ENCODE measurements at regions not wholly inside any gene's neighbourhood (a gene's known extent, or its start where the extent isn't known, plus 50 kb on each side); places are given as distances from the start of the nearest gene placed in this dataset.

DNA sequence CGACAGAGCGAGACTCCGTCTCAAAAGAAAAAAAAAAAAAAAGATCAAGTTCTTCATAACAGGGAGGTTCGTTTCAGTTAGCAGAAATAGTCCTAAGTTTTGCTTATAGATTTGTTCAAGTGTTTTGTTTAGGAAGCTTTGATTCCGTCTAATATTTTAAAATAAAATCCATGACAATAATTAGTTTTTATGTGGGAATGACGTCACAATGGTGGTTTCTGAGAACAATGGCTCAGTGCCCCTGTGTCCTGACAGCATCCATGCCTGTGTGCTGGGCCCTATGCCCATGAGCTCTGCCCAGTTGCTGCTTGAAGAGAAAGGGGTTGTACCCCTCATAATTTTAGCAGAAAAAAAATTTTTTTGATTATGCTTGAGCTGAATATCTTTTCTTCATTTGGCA lies 134.0 kb downstream of the SST start:
- Histone ChIP-seq H3K4me3 (ENCODE audit: low read depth, low read length) (no peak overlapping the region), H3K9ac (ENCODE audit: low read depth, low read length) (no peak overlapping the region), H3K4me1 (ENCODE audit: control insufficient read depth, insufficient read depth, low read length) (peaks cover 6% of the 10 kb centered on the region), H3K27me3 (ENCODE audit: control insufficient read depth, insufficient read depth, low read length) (no peaks in the 10 kb centered on the region), H3K9me3 (ENCODE audit: control insufficient read depth, insufficient read depth, low read length) (no peaks in the 10 kb centered on the region), H3K36me3 (ENCODE audit: control insufficient read depth, insufficient read depth, low read length) (no peaks in the 10 kb centered on the region)

DNA sequence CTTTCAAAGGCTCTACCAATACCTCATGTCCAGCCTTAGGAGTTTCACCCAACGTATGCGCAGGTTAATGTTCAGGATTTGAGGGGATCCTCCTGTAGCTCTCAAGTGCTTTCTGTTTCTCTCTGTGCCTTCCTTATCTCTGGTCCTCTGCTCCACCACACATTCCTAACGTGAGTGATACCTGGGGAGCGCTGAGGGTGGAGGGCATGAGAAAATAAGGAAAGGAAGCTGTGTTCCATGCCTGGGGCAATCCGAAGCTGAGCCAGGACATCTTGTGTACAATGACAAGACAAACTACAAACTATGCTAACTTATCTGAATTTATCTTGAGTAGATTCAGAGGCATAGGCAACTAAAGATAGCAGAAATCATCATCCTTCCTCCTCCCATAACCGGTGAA lies 136.4 kb downstream of the SST start:
- no peaks in the 10 kb centered on the region for H3K9me3 ChIP-seq (ENCODE audit: control insufficient read depth, insufficient read depth, low read length)
- no peak overlapping the region for H3K9ac ChIP-seq (ENCODE audit: low read depth, low read length)
- H3K36me3 ChIP-seq (ENCODE audit: control insufficient read depth, insufficient read depth, low read length): no peaks in the 10 kb centered on the region
- no peak overlapping the region for H3K4me3 ChIP-seq (ENCODE audit: low read depth, low read length)
- H3K27me3 ChIP-seq (ENCODE audit: control insufficient read depth, insufficient read depth, low read length): no peaks in the 10 kb centered on the region
- H3K4me1 ChIP-seq (ENCODE audit: control insufficient read depth, insufficient read depth, low read length): peaks cover 6% of the 10 kb centered on the region

DNA sequence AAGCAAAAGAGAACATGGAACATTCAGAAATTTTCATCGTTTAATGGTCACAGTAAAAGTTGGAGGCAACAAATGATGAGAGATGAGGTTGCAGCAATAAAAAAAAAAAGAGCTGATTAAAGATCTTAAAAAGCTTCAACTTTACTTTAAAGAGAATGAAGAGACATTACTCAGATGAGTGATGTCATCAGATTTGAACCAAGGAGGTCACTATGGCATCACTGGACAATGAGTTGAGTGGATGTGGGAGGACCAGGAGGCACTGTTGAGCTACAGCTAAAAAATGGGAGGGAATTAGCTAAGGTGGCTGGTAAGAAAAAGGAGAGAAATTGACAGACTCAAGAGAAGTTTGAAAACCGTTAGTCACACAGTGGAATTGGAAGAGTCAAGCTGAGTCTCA lies 138.4 kb downstream of the SST start:
- no peaks in the 10 kb centered on the region for H3K27me3 ChIP-seq (ENCODE audit: control insufficient read depth, insufficient read depth, low read length)
- H3K9me3 ChIP-seq (ENCODE audit: control insufficient read depth, insufficient read depth, low read length): no peaks in the 10 kb centered on the region
- H3K4me3 ChIP-seq (ENCODE audit: low read depth, low read length): no peak overlapping the region
- H3K9ac ChIP-seq (ENCODE audit: low read depth, low read length): no peak overlapping the region
- H3K36me3 ChIP-seq (ENCODE audit: control insufficient read depth, insufficient read depth, low read length): no peaks in the 10 kb centered on the region
- H3K4me1 ChIP-seq (ENCODE audit: control insufficient read depth, insufficient read depth, low read length): peaks cover 6% of the 10 kb centered on the region

DNA sequence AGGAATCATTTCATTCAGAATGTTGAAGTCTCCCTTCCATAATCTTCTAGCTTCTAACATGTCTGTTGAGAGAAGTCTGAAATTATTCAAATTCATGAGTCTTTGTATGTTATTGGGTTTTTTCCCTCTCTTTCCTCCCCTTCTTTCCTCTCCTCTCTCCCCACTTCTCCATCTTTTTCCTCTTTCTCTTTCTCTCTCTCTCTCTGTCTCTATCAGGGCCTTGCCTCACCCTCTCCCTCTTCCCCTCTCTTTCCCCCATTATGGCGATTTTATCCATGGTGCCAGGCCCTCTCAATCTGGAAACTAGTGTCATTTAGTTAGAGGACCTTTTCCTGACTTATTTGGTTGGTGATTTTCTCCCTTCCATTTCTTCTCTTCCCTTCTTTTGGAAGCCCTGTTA lies 147.3 kb downstream of the SST start:
- Histone ChIP-seq H3K9ac (ENCODE audit: low read depth, low read length) (no peak overlapping the region), H3K4me1 (ENCODE audit: control insufficient read depth, insufficient read depth, low read length) (peaks cover 16% of the 10 kb centered on the region), H3K27me3 (ENCODE audit: control insufficient read depth, insufficient read depth, low read length) (no peaks in the 10 kb centered on the region), H3K9me3 (ENCODE audit: control insufficient read depth, insufficient read depth, low read length) (no peaks in the 10 kb centered on the region), H3K36me3 (ENCODE audit: control insufficient read depth, insufficient read depth, low read length) (no peaks in the 10 kb centered on the region), H3K4me3 (ENCODE audit: low read depth, low read length) (no peak overlapping the region)

DNA sequence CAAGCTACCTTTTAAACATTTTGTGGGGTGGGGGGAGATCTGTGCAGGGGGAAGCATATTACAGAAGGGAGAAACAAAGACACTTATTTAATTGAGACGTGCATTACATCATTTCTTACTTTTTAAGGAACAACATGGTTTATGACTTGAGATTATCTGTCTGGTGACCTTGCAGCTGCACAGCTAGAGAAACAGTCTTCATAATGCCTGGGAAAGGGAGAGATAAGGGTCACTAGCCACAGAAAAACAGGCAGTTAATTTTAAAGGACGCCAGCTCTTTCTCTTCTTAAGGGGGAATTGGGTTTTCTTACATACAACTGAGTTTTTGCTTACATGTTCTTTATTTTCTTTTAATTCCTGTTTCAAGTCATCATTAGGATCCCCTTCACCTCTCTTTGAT lies 147.9 kb downstream of the SST start:
- H3K27me3 ChIP-seq (ENCODE audit: control insufficient read depth, insufficient read depth, low read length): no peaks in the 10 kb centered on the region
- no peaks in the 10 kb centered on the region for H3K36me3 ChIP-seq (ENCODE audit: control insufficient read depth, insufficient read depth, low read length)
- no peaks in the 10 kb centered on the region for H3K9me3 ChIP-seq (ENCODE audit: control insufficient read depth, insufficient read depth, low read length)
- H3K4me3 ChIP-seq (ENCODE audit: low read depth, low read length): no peak overlapping the region
- H3K4me1 ChIP-seq (ENCODE audit: control insufficient read depth, insufficient read depth, low read length): peaks cover 21% of the 10 kb centered on the region
- H3K9ac ChIP-seq (ENCODE audit: low read depth, low read length): no peak overlapping the region

DNA sequence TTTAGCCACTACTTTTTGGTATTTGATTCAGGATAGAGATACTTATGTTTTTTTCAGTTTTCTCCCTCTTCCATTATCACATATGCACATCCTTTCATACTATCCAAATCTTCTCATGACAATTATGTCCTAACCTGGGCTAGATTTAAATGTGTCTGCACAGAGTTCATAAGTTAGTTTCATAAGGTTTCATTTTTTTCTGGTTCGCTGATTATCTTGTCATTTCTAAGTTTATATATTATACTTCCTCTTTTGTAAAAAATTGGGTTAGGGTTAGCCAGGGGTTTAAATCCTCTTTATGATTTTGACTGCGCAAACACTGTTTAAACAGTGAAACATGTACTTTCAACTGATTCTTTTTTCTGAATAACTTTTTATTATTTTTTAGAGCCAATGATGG lies 148.6 kb downstream of the SST start:
- H3K36me3 ChIP-seq (ENCODE audit: control insufficient read depth, insufficient read depth, low read length): no peaks in the 10 kb centered on the region

DNA sequence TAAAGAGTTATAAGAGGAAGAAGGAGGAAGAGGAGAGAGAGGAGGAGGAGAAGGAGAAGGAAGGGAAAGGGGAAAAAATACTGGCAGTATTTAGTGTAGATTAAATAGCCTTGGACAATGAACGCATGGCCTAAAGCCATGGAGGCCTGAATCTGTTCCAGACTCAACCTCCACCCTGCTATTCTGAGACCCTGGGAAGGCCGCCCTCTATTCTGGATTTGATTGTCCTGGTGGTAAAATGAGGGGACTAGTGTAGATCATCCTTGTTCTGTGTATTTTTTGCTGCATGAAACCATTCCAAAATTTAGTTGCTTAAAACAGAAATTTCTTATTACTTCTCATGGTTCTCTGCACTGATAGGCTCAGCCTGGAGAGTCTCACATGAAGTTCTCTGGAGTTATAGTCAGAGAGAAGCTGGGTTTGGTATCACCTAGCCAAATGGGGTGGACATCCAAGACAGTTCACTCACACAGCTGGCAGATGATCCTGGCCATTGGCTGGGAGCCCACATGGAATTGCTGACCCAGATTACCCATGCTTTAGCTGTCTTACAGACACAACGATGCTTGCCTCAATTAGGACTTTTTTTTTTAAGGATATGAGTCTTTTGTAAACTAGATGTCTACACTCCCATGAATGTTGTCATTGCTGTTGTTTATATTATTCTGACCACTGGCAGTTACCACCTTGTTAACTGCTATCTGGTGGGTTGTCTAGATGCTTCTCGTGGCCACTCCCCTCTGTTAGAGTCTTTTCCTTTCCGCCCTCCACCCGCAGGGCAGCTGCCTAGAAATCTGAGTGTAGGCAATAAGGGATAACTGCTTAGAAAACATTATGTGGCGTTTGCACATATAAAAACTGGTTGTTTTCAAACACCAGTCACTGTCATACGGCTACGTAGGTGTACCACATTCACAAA lies 149.9 kb downstream of the SST start:
- H3K4me3 ChIP-seq (ENCODE audit: low read depth, low read length): no peak overlapping the region
- no peaks in the 10 kb centered on the region for H3K27me3 ChIP-seq (ENCODE audit: control insufficient read depth, insufficient read depth, low read length)
- H3K36me3 ChIP-seq (ENCODE audit: control insufficient read depth, insufficient read depth, low read length): no peaks in the 10 kb centered on the region
- no peak overlapping the region for H3K9ac ChIP-seq (ENCODE audit: low read depth, low read length)
- H3K4me1 ChIP-seq (ENCODE audit: control insufficient read depth, insufficient read depth, low read length): peaks cover 21% of the 10 kb centered on the region
- H3K9me3 ChIP-seq (ENCODE audit: control insufficient read depth, insufficient read depth, low read length): no peaks in the 10 kb centered on the region

More for the DNA sequence above, 148.6 kb downstream of the SST start:
- H3K4me3 ChIP-seq (ENCODE audit: low read depth, low read length): no peak overlapping the region
- H3K9ac ChIP-seq (ENCODE audit: low read depth, low read length): no peak overlapping the region
- no peaks in the 10 kb centered on the region for H3K27me3 ChIP-seq (ENCODE audit: control insufficient read depth, insufficient read depth, low read length)
- no peaks in the 10 kb centered on the region for H3K9me3 ChIP-seq (ENCODE audit: control insufficient read depth, insufficient read depth, low read length)
- peaks cover 21% of the 10 kb centered on the region for H3K4me1 ChIP-seq (ENCODE audit: control insufficient read depth, insufficient read depth, low read length)

DNA sequence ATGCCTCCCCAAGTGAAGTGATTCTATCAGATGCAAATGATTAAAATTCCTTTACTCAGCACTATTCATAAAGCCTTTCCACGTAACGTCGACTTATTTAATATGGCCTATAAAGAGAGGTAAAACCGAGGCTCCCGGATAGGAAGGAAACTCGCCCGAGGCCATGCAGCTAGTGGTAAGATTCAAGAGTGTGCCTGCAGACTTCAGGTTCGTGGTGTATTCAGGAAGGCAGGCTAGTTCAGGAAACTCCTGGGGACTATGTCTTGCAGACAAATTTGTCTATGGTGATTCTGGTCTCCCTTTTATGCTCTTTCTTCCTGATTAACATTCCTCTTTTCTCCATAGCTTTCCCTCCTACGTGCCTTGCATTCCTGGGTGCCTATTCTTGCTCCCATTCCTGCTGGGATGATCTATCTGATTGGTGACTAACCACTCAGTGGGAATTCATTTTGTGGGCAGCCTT lies 150.7 kb downstream of the SST start:
- H3K36me3 ChIP-seq (ENCODE audit: control insufficient read depth, insufficient read depth, low read length): no peaks in the 10 kb centered on the region
- no peaks in the 10 kb centered on the region for H3K27me3 ChIP-seq (ENCODE audit: control insufficient read depth, insufficient read depth, low read length)
- H3K9ac ChIP-seq (ENCODE audit: low read depth, low read length): no peak overlapping the region
- H3K4me1 ChIP-seq (ENCODE audit: control insufficient read depth, insufficient read depth, low read length): peaks cover 21% of the 10 kb centered on the region
- no peak overlapping the region for H3K4me3 ChIP-seq (ENCODE audit: low read depth, low read length)
- H3K9me3 ChIP-seq (ENCODE audit: control insufficient read depth, insufficient read depth, low read length): no peaks in the 10 kb centered on the region

DNA sequence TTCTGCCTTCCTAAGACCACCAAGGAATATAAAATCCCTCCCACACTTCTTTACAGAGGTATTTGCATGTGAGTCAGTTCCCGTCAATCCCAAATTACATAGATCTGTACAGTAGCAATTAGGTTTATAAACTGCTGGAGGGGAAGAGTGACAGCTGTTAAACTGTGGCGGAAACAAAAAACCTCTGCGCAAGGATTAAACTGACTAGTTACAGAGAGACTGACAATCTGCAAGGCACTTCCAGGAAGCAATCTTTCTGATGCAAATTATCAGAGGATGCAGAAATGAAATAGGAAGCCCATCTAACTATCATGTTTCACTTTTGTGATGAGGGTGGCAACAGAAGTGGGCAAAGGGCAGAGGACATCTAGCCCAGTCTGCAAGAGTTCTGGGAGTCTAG lies 150.4 kb downstream of the RTP4 start:
- no peaks in the 10 kb centered on the region for H3K27me3 ChIP-seq (ENCODE audit: control insufficient read depth, insufficient read depth, low read length)
- no peaks in the 10 kb centered on the region for H3K9me3 ChIP-seq (ENCODE audit: control insufficient read depth, insufficient read depth, low read length)
- no peaks in the 10 kb centered on the region for H3K36me3 ChIP-seq (ENCODE audit: control insufficient read depth, insufficient read depth, low read length)
- no peak overlapping the region for H3K9ac ChIP-seq (ENCODE audit: low read depth, low read length)
- H3K4me1 ChIP-seq (ENCODE audit: control insufficient read depth, insufficient read depth, low read length): peaks cover 21% of the 10 kb centered on the region
- H3K4me3 ChIP-seq (ENCODE audit: low read depth, low read length): no peak overlapping the region

DNA sequence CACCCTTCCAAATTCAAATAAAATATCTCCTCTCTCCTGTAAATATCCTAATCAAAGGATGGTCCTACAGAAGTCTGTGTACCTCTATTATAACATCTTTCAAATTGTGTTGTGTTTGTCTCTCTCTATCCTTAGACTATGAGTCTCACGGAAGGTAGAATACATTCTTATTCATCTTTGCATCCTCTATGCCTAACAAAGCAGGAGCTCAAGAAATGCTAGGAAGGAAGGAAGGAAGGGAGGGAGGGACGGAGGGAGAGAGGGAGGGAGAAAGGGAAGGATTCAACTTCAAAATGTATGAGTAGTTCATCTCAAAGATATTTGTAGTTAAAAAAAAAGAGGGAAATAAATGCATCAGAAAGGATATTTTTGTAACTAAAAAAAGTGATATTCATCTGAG lies 150.0 kb downstream of the RTP4 start:
- Histone ChIP-seq H3K9me3 (ENCODE audit: control insufficient read depth, insufficient read depth, low read length) (no peaks in the 10 kb centered on the region), H3K36me3 (ENCODE audit: control insufficient read depth, insufficient read depth, low read length) (no peaks in the 10 kb centered on the region), H3K9ac (ENCODE audit: low read depth, low read length) (no peak overlapping the region), H3K4me1 (ENCODE audit: control insufficient read depth, insufficient read depth, low read length) (peaks cover 21% of the 10 kb centered on the region), H3K27me3 (ENCODE audit: control insufficient read depth, insufficient read depth, low read length) (no peaks in the 10 kb centered on the region), H3K4me3 (ENCODE audit: low read depth, low read length) (no peak overlapping the region)

DNA sequence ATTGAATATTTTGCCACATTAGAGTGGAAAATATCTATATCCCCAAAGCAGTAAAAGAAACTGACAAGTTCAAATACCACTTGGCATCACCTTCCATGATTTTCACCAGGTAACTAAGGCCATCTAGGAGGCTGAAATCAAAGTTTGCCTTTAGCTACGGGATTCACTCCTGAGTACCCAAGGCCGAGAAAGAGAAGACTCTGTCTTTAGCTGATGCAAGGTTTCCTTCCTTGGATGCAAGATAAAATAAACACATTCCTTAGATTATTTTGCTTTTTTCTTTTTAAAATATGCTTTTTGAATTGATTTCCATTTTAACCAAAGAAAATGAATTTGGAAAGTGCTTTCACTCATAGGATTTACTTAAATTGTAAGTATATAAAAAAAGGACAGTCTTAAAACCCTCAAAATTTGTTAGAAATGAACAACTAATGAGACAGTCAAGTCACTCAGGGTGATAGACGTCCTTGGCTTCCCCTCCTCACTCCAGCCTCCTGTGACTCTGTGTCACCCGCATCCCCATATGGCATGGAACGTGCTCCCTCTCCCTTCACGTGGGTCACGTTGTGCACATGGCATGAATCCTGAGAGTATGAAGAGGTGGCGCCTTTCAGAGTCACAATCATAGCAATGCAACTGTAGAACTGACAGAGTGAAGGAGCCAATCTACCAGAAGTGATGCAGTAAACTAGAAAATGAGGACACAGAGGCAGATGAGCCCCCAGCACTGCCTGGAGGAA lies 148.4 kb downstream of the RTP4 start:
- Histone ChIP-seq H3K9me3 (ENCODE audit: control insufficient read depth, insufficient read depth, low read length) (peaks cover 8% of the 10 kb centered on the region), H3K4me1 (ENCODE audit: control insufficient read depth, insufficient read depth, low read length) (peaks cover 21% of the 10 kb centered on the region), H3K9ac (ENCODE audit: low read depth, low read length) (no peak overlapping the region), H3K27me3 (ENCODE audit: control insufficient read depth, insufficient read depth, low read length) (no peaks in the 10 kb centered on the region), H3K4me3 (ENCODE audit: low read depth, low read length) (no peak overlapping the region), H3K36me3 (ENCODE audit: control insufficient read depth, insufficient read depth, low read length) (peaks cover 2% of the 10 kb centered on the region)

DNA sequence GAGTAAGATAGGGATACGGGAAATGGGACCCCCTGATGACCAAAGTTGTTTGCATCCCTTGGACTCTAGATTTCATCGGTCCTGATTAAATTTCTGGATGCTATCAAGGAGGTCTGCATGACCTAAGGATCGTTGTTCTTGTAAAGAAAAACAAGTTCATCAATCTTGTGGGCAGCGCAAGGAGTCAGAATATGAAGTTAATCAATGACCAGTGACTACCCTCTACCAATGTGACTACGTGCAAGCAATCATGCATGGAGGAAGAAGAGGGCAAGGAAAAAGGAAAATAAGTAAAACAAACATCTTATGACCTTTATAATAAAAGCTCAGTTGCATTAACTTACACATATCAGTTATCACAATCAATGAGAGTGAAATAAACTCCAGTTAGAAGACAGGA lies 139.7 kb downstream of the RTP4 start:
- Histone ChIP-seq H3K36me3 (ENCODE audit: control insufficient read depth, insufficient read depth, low read length) (peaks cover 2% of the 10 kb centered on the region), H3K4me3 (ENCODE audit: low read depth, low read length) (no peak overlapping the region), H3K27me3 (ENCODE audit: control insufficient read depth, insufficient read depth, low read length) (no peaks in the 10 kb centered on the region), H3K4me1 (ENCODE audit: control insufficient read depth, insufficient read depth, low read length) (no peaks in the 10 kb centered on the region), H3K9ac (ENCODE audit: low read depth, low read length) (no peak overlapping the region), H3K9me3 (ENCODE audit: control insufficient read depth, insufficient read depth, low read length) (peaks cover 8% of the 10 kb centered on the region)
